Stimulated activated CD8-positive, alpha-beta memory T cell treated with anti-CD3 and anti-CD28 coated beads, Interleukin-12 subunit alpha, Interleukin-12 subunit beta, amount 100 ng/mL, for 1 hour (primary cell): ENCODE measurements at regions not wholly inside any gene's neighbourhood (a gene's known extent, or its start where the extent isn't known, plus 50 kb on each side); places are given as distances from the start of the nearest gene placed in this dataset.
"Not testable (repeated sequence)": the region's sequence is repeated elsewhere in the genome, so short reads cannot be mapped to it uniquely, and the experiment has no call there.

Experiments used
- DNase-seq: peaks from one replicate; pipeline ENCODE4 v3.0.0-alpha.2; 2020; ENCODE audit warnings: low read depth

GRCh38 chr21:32884062-32884461, 112.5 kb upstream of the PAXBP1 start:
- no peak for DNase-seq

- DNase-seq = no peak
These were observed 114.8 kb upstream of the PAXBP1 start for GRCh38 chr21:32886339-32886738.

DNA sequence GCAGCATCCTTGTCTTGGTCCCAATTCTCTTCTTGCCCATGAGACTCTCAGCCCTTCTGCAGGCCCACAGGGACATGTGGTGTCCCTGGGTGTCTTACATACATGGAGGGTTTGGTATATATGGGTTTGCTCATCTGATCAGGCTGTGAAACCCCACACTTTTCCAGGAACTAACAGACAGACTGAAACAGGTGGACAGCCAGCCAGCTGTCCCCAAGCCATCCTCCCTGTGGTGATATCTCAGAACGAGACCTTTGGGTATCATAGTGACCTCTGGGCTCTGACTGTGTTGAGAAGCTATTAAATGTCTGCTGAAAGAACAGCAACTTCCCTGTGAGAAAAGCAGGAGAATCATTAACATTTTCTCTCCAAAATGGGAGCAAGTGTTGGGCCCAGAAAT, 115.5 kb upstream of the PAXBP1 start:
- no peak for DNase-seq

DNA sequence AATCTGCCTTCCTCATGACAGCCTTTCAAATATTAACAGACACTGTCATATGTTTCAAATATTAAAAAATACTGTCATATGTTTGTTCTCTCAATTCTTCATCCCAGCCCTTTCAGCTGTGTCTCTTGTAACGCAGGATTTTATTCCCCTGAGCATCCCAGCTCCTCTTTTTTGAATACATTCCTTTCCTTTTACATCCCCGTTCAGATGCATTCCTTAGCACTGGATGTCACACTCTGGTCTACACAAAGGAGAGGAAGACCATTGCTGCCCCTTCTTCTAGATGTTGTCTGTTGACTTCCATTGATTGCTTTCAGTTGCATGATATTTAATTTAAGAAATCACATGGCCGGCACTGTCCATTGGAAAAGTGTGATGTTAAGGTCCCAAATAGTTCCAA, 117.4 kb upstream of the PAXBP1 start:
- no peak for DNase-seq

- DNase-seq = no peak
These were observed 118.0 kb upstream of the PAXBP1 start for GRCh38 chr21:32889596-32889995.

GRCh38 chr21:32894321-32894720, 122.8 kb upstream of the PAXBP1 start:
- no peak for DNase-seq

GRCh38 chr21:32900814-32901213, 124.9 kb upstream of the OLIG2 start:
- DNase-seq = no peak

- no peak for DNase-seq
These were observed 118.2 kb upstream of the OLIG2 start for GRCh38 chr21:32907521-32907920.

DNA sequence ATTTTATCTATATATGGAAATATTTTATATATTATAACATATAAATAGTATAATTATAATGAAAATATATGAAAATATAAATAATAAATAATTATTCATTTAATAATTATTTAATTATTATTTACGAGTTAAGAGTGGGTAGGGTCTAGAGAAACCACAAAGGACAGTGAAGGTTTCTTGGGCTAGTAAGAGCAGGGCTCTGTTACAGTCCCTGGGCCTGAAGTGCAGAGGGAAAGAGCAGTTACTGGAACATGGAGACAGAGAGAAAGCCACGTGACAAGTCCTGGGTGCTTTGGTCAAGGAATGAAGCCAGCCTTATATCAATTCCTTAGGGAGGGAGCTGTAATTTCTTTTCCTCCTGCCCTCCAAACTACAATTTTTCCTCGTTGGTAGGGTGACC, 117.2 kb upstream of the OLIG2 start:
- no peak for DNase-seq

- no peak for DNase-seq
These were observed 116.3 kb upstream of the OLIG2 start for GRCh38 chr21:32909393-32909792.

DNA sequence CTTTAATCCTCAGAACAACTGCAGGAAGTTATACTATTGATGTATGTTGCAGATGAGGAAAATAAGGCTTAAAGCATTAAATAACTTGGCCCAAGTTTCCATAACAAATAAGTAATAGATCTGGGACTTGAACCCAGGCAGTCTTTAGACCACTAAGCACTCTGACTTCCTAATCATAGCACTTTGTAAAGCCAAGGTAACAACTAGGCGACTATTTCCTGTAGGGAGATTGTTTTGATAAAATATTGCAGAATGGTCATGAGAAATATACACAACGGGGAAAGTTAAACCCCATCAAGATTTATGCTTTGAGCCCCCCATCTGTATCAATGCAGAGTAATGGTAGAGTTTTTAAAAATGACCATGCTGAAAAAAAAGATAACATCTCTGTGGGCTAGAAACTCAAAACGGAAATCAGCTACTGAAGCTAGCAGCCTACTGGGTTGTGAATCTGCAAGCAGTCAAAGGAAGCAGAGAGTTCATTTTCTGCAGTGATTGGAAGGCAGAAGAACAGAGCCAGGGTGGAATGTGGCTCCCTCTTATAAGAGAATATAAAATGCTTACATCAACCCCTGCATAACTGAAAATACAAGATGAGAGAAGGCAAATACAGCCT, 111.2 kb upstream of the OLIG2 start:
- no peak for DNase-seq

DNA sequence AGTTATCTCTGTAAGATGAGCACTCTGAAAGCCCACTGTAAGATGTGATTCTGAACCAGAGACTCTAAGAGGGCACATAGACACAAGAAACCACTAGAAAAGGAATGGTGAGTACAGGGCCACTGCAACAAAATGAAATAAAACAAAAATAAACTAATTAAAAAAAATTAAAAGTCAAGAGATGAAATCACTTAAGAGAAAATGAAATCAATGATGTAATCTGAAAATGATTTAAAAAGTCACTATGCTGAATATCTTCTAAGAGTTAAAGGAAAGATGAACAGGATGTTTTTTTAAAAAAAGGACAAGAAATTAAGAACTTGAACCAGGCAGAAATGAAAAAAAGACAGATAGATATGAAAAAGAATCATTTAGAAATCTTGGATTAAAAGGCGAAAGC, 110.6 kb upstream of the OLIG2 start:
- DNase-seq = no peak

GRCh38 chr21:32916088-32916487, 109.6 kb upstream of the OLIG2 start:
- DNase-seq = no peak

DNA sequence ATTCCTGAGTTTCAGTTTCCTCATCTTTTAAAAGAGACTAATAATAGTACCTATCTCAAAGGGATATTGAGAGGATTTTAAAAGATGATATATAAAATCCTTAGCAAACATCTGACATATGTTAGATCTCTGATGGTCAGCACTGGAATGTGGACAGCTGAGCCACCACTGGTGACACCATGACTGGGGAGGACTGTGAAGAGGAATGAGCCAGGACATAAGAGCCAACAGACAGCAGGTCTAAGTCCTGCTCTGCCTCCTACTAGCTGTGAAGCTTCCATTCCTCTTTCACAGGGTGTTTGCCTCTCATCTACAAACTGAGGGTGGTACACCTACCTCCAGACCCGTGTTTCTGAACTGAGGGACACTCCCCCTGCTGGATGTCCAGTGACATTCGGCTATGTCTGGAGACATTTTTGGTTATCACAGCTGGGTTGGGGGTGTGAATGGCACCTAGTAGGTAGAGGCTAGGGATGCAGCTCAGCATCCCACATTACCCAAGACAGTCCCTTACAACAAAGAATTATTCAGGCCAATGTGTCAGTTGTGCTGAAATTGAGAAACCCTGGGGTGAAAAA, 109.1 kb upstream of the OLIG2 start:
- no peak for DNase-seq

DNA sequence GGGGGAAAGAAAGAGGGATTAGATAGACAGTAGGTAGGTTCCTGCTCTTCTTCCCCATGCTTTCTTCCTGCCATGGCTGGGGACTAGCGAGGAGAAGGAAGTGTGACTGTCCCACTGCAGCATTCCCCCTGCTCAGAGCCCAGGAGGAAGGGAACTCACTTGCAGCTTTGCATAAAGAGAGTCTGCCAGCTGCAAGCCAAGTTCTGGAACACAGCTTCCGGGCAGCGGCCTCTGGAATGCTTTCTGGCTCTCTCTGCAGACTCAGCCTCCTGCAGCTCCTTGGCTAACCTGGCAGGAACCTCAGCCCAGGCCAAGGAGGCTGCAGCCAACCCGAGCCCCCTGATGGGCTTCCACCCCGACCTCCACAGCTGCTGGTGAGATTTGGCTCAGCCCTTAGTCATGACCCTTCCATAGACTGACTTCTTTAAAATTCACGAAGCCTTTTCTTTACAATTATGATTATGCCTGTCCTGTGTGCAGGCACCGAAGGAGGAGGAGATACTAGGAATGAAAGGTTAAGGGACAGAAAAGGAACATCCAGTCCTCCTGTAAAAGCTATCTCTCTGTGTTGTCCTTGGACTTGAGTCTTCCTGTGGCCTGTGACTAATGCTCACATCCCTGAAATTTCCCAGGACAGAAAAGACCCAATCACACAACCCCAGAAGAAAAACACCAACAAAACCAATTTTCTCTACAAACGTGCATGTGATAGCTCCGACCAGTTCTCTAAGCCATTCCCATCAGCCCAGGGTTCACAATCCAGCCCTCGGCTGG, 108.2 kb upstream of the OLIG2 start:
- no peak for DNase-seq

DNA sequence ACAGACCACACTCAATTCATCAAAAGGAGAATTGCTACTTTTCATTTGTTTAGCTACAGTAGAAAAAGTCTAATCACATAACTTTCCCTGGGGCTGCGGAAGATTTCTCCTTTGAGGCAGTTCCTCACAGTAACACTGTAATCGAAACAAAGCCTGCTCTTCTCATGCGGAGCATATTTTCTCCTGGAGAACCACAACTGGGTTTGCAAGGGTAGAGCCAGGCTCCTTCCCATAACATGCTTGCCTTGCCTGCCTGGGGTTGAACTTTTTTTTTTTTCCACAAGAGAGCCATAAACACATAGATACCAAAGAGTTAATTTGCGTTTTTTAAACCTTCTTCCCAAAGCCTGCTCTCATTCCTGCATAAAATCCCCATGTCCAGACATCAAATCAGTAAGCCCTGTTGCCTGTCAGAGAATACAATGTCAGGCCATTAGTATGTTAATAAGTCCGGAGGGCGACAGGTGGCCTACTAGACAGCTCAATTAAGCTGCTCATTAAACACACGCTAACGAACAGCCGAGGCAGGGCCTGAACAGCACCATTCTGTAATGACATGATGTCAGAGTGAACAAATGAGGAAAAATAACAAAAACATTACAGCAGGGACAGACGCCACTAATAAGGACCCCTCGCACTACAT, 107.1 kb upstream of the OLIG2 start:
- no peak for DNase-seq

GRCh38 chr21:32920474-32920873, 105.3 kb upstream of the OLIG2 start:
- no peak for DNase-seq

GRCh38 chr21:32921632-32922230, 104.0 kb upstream of the OLIG2 start:
- DNase-seq = no peak

DNA sequence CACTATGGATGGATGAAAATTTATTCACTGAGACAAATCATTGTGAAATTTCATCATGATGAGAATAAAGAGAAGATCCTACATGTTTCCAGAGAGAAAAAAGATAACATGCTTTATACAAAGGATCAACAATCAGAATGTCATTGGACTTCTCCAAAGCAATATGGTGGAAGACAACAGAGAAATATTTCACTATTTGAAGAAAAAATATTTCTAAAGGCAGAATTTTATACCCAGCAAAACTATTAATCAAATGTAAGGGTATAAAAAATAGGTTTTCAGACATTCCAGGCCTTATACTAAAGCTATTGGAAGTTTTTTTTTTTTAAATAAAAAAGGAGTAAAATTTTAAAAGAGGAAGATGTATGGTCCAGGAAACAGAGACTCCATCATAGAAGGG, 100.6 kb upstream of the OLIG2 start:
- no peak for DNase-seq

DNA sequence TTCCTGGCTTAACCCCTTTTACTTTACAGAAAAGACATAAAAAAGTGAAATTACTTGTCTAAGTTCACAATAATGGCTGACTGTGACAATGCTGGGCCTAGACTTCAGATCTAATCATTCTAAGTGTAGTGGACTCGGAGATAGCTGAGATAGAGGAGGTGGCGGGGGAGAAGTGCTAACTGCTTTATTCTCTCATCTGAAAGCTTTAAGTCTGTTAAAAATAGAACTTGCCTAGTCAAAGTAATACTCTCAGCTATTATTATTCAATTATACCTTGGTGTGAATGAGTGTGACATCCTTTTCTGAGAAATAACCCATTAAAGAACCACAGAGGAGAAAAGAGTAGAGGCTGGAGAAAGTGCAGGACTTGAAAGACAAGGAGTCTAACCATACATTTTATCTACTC, 96.1 kb upstream of the OLIG2 start:
- no peak for DNase-seq

DNA sequence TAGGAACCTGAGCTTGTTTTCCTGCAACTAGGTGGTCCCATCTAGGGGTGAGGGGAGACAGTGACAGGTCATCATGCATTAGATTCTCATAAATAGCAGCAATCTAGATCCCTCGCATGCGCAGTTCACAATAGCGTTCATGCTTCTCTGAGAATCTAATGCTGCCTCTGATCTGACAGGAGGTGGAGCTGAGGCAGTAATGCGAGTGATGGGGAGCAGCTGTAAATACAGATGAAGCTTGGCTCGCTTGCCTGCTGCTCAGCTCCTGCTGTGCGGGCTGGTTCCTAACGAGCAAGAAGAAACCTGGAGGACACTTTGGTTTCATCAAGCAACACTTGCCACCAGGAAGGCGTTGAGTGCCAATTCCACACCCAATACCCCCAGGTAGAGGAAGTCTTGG, 95.1 kb upstream of the OLIG2 start:
- no peak for DNase-seq

DNA sequence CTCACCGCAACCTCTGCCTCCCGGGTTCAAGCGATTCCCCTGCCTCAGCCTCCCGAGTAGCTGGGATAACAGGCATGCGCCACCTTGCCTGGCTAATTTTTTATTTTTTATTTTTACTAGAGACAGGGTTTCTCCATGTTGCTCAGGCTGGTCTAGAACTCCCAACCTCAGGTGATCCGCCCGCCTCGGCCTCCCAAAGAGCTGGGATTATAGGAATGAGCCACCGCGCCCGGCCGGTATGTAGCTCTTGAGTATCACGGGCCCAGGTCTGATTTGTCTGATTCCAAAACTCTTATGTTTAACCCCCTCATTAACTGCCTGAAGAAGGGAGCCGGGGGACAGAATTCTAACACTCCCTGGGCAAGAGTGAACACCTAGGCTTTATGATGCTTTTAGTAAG, 91.7 kb upstream of the OLIG2 start:
- not testable (repeated sequence) for DNase-seq

DNA sequence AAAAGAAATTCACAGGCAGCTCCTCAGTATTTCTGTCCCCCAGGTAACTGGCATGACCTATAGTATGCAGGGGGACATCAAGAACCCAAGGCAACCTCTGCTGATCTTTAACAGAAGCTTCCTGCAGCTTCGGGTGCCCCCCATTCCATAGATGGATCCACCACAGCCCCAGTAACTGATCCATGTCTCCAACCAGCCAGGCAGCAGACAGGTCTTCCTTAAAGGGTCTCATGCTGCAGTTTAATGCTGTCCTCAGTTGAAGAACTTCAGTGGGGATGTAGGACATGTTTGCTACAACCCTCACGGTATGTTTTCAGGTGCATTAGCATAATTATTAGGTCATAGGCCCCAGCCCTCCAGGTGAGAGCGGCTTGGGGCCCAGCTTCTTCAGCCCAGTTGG, 90.9 kb upstream of the OLIG2 start:
- no peak for DNase-seq
